ENCODE measurements at regions not wholly inside any gene's neighbourhood (a gene's known extent, or its start where the extent isn't known, plus 50 kb on each side); places are given as distances from the start of the nearest gene placed in this dataset.

GRCh38 chr7:106430535-106431455 is 146.0 kb upstream of the NAMPT start:
- TF ChIP-seq CTCF (IDR thresholded peaks at IDR 0.05) (no peak), POLR2A (IDR thresholded peaks at IDR 0.05) (no peak)
